ENCODE measurements at regions not wholly inside any gene's neighbourhood (a gene's known extent, or its start where the extent isn't known, plus 50 kb on each side); places are given as distances from the start of the nearest gene placed in this dataset.

DNA sequence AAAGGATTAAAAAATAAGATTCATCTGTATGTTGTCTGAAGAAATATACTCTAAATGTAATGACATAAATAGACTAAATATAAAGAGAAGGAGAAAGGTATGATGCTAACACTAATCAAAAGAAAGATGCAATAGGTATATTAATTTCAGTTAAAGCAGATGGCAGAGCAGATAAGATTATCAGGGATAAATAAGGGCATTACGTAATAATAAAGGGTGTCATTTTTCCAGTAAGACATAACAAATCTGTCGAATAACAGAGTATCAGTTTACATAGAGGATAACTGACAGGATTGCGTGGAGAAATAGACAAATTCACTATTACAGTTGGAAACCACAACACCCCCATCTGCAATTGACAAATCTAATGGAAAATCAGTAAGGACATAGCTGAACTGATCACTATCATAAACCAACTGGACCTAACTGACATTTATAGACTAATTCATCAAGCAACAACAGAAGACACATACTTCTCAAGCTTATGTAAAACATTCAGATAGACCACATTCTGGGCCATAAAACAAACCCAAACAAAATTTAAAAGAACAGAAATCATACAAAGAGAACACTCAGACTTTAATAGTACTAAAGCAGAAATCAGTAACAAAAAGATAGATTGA, 384.1 kb upstream of the COBL start:
- TF ChIP-seq USF1 (IDR thresholded peaks at IDR 0.05) (no peak), FOXM1 (IDR thresholded peaks at IDR 0.05; ENCODE audit: borderline replicate concordance, low read depth) (no peak), YY1 (IDR thresholded peaks at IDR 0.05; ENCODE audit: low read depth) (no peak), ZBTB7A (IDR thresholded peaks at IDR 0.05; ENCODE audit: low read depth) (no peak)

- TF ChIP-seq REST (IDR thresholded peaks at IDR 0.05; ENCODE audit: low read depth) (no peak), EGR1 (IDR thresholded peaks at IDR 0.05) (no peak), ZBTB7A (IDR thresholded peaks at IDR 0.05; ENCODE audit: low read depth) (no peak), CREB1 (IDR thresholded peaks at IDR 0.05; ENCODE audit: low read depth) (no peak)
Observed at GRCh38 chr7:51693258-51693657, 376.6 kb upstream of the COBL start.

DNA sequence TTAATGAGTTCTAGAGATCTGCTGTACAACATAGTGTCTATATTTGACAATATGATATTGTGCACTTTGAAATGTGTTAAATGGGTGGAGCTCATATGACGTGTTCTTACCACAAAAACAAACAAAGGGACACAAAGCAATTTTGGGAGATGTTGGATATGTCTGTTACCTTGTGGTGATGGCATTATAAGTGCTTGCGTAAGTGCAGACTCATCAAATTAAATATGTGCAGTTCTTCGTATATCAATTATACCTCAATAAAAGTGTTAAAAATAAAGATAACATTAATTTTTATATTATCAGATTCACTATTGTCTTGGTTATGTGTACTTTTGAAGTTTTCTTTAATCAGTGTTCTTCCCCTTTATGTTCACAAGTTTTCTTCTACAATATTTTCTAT, 372.9 kb upstream of the COBL start:
- TF ChIP-seq CREB1 (IDR thresholded peaks at IDR 0.05; ENCODE audit: low read depth) (no peak), YY1 (IDR thresholded peaks at IDR 0.05; ENCODE audit: low read depth) (no peak), NFIC (IDR thresholded peaks at IDR 0.05) (no peak), REST (IDR thresholded peaks at IDR 0.05; ENCODE audit: low read depth) (no peak), ZBTB7A (IDR thresholded peaks at IDR 0.05; ENCODE audit: low read depth) (no peak), RAD21 (IDR thresholded peaks at IDR 0.05; ENCODE audit: low read depth) (no peak), EP300 (IDR thresholded peaks at IDR 0.05; ENCODE audit: borderline replicate concordance) (no peak), EGR1 (IDR thresholded peaks at IDR 0.05) (no peak), MAX (IDR thresholded peaks at IDR 0.05) (no peak), CEBPB (IDR thresholded peaks at IDR 0.05) (no peak)

DNA sequence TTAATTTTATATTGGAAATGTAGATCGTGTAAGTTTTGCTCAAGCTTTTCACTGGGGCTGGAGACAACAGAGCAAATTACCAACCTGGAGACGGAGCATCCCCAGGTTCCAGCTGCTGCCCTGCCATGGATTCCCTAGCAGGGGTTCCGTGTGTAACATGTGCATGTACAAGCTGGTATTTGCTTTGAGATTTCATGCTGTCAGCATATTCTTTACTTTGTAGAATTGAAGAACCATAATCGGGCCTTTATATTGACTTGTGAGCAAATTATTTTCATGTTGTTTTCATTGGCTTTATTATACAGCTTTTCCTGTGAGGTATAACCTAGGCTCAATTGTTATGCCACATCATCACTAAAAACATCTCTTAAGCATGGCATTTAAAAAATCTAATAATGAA, 369.2 kb upstream of the COBL start:
- TF ChIP-seq TAF1 (IDR thresholded peaks at IDR 0.05; ENCODE audit: low read depth) (no peak), FOXM1 (IDR thresholded peaks at IDR 0.05; ENCODE audit: borderline replicate concordance, low read depth) (no peak), EGR1 (IDR thresholded peaks at IDR 0.05) (no peak), EP300 (IDR thresholded peaks at IDR 0.05; ENCODE audit: borderline replicate concordance) (no peak)

GRCh38 chr7:51680594-51681399, 364.2 kb upstream of the COBL start:
- no peak for TF ChIP-seq YY1 (IDR thresholded peaks at IDR 0.05; ENCODE audit: low read depth)
- no peak for TF ChIP-seq TAF1 (IDR thresholded peaks at IDR 0.05; ENCODE audit: low read depth)
- no peak for TF ChIP-seq ZBTB7A (IDR thresholded peaks at IDR 0.05; ENCODE audit: low read depth)
- TF ChIP-seq EP300 (IDR thresholded peaks at IDR 0.05; ENCODE audit: borderline replicate concordance), result no peak
- TF ChIP-seq CREB1 (IDR thresholded peaks at IDR 0.05; ENCODE audit: low read depth), result no peak
- no peak for TF ChIP-seq NFIC (IDR thresholded peaks at IDR 0.05)
- TF ChIP-seq TCF12 (IDR thresholded peaks at IDR 0.05; ENCODE audit: low read depth), result no peak
- TF ChIP-seq EGR1 (IDR thresholded peaks at IDR 0.05), result no peak
- TF ChIP-seq REST (IDR thresholded peaks at IDR 0.05; ENCODE audit: low read depth), result no peak

DNA sequence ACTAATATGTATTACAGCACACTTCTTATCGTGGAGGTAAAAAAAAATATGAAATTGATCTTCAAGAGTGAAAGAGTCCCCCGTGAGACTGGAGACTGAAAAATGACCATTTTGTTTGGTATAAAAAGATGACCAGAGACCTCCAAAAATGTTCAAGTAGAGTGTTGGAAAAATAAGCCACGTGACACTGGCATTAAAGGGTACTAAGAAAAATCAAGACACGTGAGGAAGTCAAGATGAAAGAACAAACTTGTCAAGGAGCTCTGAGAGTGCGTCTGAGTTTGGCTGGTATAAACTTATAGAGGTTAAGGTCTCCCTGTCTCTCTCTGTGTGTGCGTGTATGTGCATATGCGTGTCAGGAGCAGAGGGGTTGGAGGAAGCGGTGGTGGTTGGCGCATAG, 362.7 kb upstream of the COBL start:
- TF ChIP-seq TAF1 (IDR thresholded peaks at IDR 0.05; ENCODE audit: low read depth), result no peak
- TF ChIP-seq YY1 (IDR thresholded peaks at IDR 0.05; ENCODE audit: low read depth), result no peak
- TF ChIP-seq CEBPB (IDR thresholded peaks at IDR 0.05), result no peak
- TF ChIP-seq TCF12 (IDR thresholded peaks at IDR 0.05; ENCODE audit: low read depth), result no peak
- TF ChIP-seq CREB1 (IDR thresholded peaks at IDR 0.05; ENCODE audit: low read depth), result no peak
- TF ChIP-seq MAX (IDR thresholded peaks at IDR 0.05), result no peak
- TF ChIP-seq NFIC (IDR thresholded peaks at IDR 0.05), result no peak
- TF ChIP-seq USF1 (IDR thresholded peaks at IDR 0.05), result no peak
- no peak for TF ChIP-seq FOXM1 (IDR thresholded peaks at IDR 0.05; ENCODE audit: borderline replicate concordance, low read depth)
- TF ChIP-seq EP300 (IDR thresholded peaks at IDR 0.05; ENCODE audit: borderline replicate concordance), result no peak
- no peak for TF ChIP-seq TEAD4 (IDR thresholded peaks at IDR 0.05)
- no peak for TF ChIP-seq RAD21 (IDR thresholded peaks at IDR 0.05; ENCODE audit: low read depth)
- no peak for TF ChIP-seq REST (IDR thresholded peaks at IDR 0.05; ENCODE audit: low read depth)
- no peak for TF ChIP-seq ZBTB7A (IDR thresholded peaks at IDR 0.05; ENCODE audit: low read depth)
- TF ChIP-seq EGR1 (IDR thresholded peaks at IDR 0.05), result no peak

All from Ishikawa (cell line).